ENCODE measurements at regions not wholly inside any gene's neighbourhood (a gene's known extent, or its start where the extent isn't known, plus 50 kb on each side); places are given as distances from the start of the nearest gene placed in this dataset.

- no peak overlapping the region for H3K4me3 ChIP-seq
- in situ Hi-C loops (cut with MboI; ENCODE audit: low sequenced_read_pairs), result loop anchor here (10.0 kb wide), 1 partner anchor 320 kb away; no protein-coding TSS in a partner anchor
These were observed 219.9 kb upstream of the GLRA1 start for GRCh38 chr5:152144556-152144955.

GRCh38 chr5:152144030-152144429 is 219.4 kb upstream of the GLRA1 start:
- no peaks in the 10 kb centered on the region for H3K27me3 ChIP-seq (ENCODE audit: low read depth)
- no peaks in the 10 kb centered on the region for H3K36me3 ChIP-seq (replicated peaks)
- no peak for DNase-seq (ENCODE audit: low spot score in 2 of 2)
- H3K4me3 ChIP-seq, result no peak overlapping the region
- in situ Hi-C loops (cut with MboI; ENCODE audit: low sequenced_read_pairs), result loop anchor here (10.0 kb wide), 1 partner anchor 319 kb away; no protein-coding TSS in a partner anchor
- H3K9me3 ChIP-seq, result no peaks in the 10 kb centered on the region
- no peaks in the 10 kb centered on the region for H3K4me1 ChIP-seq

More at GRCh38 chr5:152144556-152144955, 219.9 kb upstream of the GLRA1 start:
- Histone ChIP-seq H3K36me3 (replicated peaks) (no peaks in the 10 kb centered on the region), H3K4me1 (no peaks in the 10 kb centered on the region), H3K9me3 (no peaks in the 10 kb centered on the region), H3K27me3 (ENCODE audit: low read depth) (no peaks in the 10 kb centered on the region)
- DNase-seq (ENCODE audit: low spot score in 2 of 2), result no peak

- H3K4me3 ChIP-seq, result no peak overlapping the region
- DNase-seq (ENCODE audit: low spot score in 2 of 2), result peak; percentile 35 to 74
- no peaks in the 10 kb centered on the region for H3K36me3 ChIP-seq (replicated peaks)
- no peaks in the 10 kb centered on the region for H3K27me3 ChIP-seq (ENCODE audit: low read depth)
- in situ Hi-C loops (cut with MboI; ENCODE audit: low sequenced_read_pairs), result loop anchor here (10.0 kb wide), 1 partner anchor 318 kb away; no protein-coding TSS in a partner anchor
- H3K9me3 ChIP-seq, result no peaks in the 10 kb centered on the region
- H3K4me1 ChIP-seq, result no peaks in the 10 kb centered on the region
These were observed 218.3 kb upstream of the GLRA1 start for GRCh38 chr5:152142840-152143469.

- H3K9me3 ChIP-seq, result no peaks in the 10 kb centered on the region
- in situ Hi-C loops (cut with MboI; ENCODE audit: low sequenced_read_pairs), result loop anchor here (10.0 kb wide), 1 partner anchor 316 kb away; no protein-coding TSS in a partner anchor
These were observed 215.7 kb upstream of the GLRA1 start for GRCh38 chr5:152140347-152140746.

GRCh38 chr5:152137063-152137462 is 212.4 kb upstream of the GLRA1 start:
- H3K36me3 ChIP-seq (replicated peaks), result no peaks in the 10 kb centered on the region
- H3K9me3 ChIP-seq, result no peaks in the 10 kb centered on the region
- no peak for DNase-seq (ENCODE audit: low spot score in 2 of 2)
- in situ Hi-C loops (cut with MboI; ENCODE audit: low sequenced_read_pairs), result no loop called here
- H3K4me1 ChIP-seq, result no peaks in the 10 kb centered on the region
- no peak overlapping the region for H3K4me3 ChIP-seq
- H3K27me3 ChIP-seq (ENCODE audit: low read depth), result no peaks in the 10 kb centered on the region

More at GRCh38 chr5:152140347-152140746, 215.7 kb upstream of the GLRA1 start:
- H3K36me3 ChIP-seq (replicated peaks), result no peaks in the 10 kb centered on the region
- no peak for DNase-seq (ENCODE audit: low spot score in 2 of 2)
- no peaks in the 10 kb centered on the region for H3K27me3 ChIP-seq (ENCODE audit: low read depth)
- no peaks in the 10 kb centered on the region for H3K4me1 ChIP-seq
- no peak overlapping the region for H3K4me3 ChIP-seq

GRCh38 chr5:152136321-152136720 is 211.7 kb upstream of the GLRA1 start:
- Histone ChIP-seq H3K36me3 (replicated peaks) (no peaks in the 10 kb centered on the region), H3K27me3 (ENCODE audit: low read depth) (no peaks in the 10 kb centered on the region), H3K9me3 (no peaks in the 10 kb centered on the region), H3K4me1 (no peaks in the 10 kb centered on the region), H3K4me3 (no peak overlapping the region)
- DNase-seq (ENCODE audit: low spot score in 2 of 2), result no peak
- in situ Hi-C loops (cut with MboI; ENCODE audit: low sequenced_read_pairs), result no loop called here

GRCh38 chr5:152135827-152136226 is 211.2 kb upstream of the GLRA1 start:
- H3K27me3 ChIP-seq (ENCODE audit: low read depth), result no peaks in the 10 kb centered on the region
- no peak for DNase-seq (ENCODE audit: low spot score in 2 of 2)
- H3K4me1 ChIP-seq, result no peaks in the 10 kb centered on the region
- in situ Hi-C loops (cut with MboI; ENCODE audit: low sequenced_read_pairs), result no loop called here
- no peaks in the 10 kb centered on the region for H3K9me3 ChIP-seq
- no peak overlapping the region for H3K4me3 ChIP-seq
- H3K36me3 ChIP-seq (replicated peaks), result no peaks in the 10 kb centered on the region

- in situ Hi-C loops (cut with MboI; ENCODE audit: low sequenced_read_pairs), result no loop called here
- H3K27me3 ChIP-seq (ENCODE audit: low read depth), result no peaks in the 10 kb centered on the region; the same call in 1 of the 2 replicates
These were observed 201.1 kb upstream of the GLRA1 start for GRCh38 chr5:152125661-152126205.

GRCh38 chr5:152124409-152125041 is 199.9 kb upstream of the GLRA1 start:
- no peak for DNase-seq (ENCODE audit: low spot score in 2 of 2)
- Histone ChIP-seq H3K36me3 (replicated peaks) (no peaks in the 10 kb centered on the region), H3K27me3 (ENCODE audit: low read depth) (peaks cover 3% of the 10 kb centered on the region; the same call in 1 of the 2 replicates), H3K4me3 (no peak overlapping the region), H3K4me1 (no peaks in the 10 kb centered on the region), H3K9me3 (no peaks in the 10 kb centered on the region)
- in situ Hi-C loops (cut with MboI; ENCODE audit: low sequenced_read_pairs), result no loop called here

More at GRCh38 chr5:152125661-152126205, 201.1 kb upstream of the GLRA1 start:
- H3K4me3 ChIP-seq, result no peak overlapping the region
- H3K9me3 ChIP-seq, result no peaks in the 10 kb centered on the region
- DNase-seq (ENCODE audit: low spot score in 2 of 2), result no peak
- no peaks in the 10 kb centered on the region for H3K36me3 ChIP-seq (replicated peaks)
- H3K4me1 ChIP-seq, result no peaks in the 10 kb centered on the region

- H3K27me3 ChIP-seq (ENCODE audit: low read depth), result peaks cover 3% of the 10 kb centered on the region; the same call in 1 of the 2 replicates
- no peaks in the 10 kb centered on the region for H3K4me1 ChIP-seq
- H3K9me3 ChIP-seq, result no peaks in the 10 kb centered on the region
- DNase-seq (ENCODE audit: low spot score in 2 of 2), result no peak
- no peak overlapping the region for H3K4me3 ChIP-seq
- no peaks in the 10 kb centered on the region for H3K36me3 ChIP-seq (replicated peaks)
- in situ Hi-C loops (cut with MboI; ENCODE audit: low sequenced_read_pairs), result no loop called here
These were observed 194.2 kb upstream of the GLRA1 start for GRCh38 chr5:152118676-152119470.

GRCh38 chr5:152116934-152117333 is 192.3 kb upstream of the GLRA1 start:
- H3K27me3 ChIP-seq (ENCODE audit: low read depth), result peaks cover 4% of the 10 kb centered on the region; the same call in 1 of the 2 replicates
- no peaks in the 10 kb centered on the region for H3K4me1 ChIP-seq
- no peaks in the 10 kb centered on the region for H3K9me3 ChIP-seq
- no peaks in the 10 kb centered on the region for H3K36me3 ChIP-seq (replicated peaks)
- in situ Hi-C loops (cut with MboI; ENCODE audit: low sequenced_read_pairs), result no loop called here
- DNase-seq (ENCODE audit: low spot score in 2 of 2), result no peak
- H3K4me3 ChIP-seq, result no peak overlapping the region

GRCh38 chr5:152113401-152113800 is 188.8 kb upstream of the GLRA1 start:
- Histone ChIP-seq H3K27me3 (ENCODE audit: low read depth) (0 out of 2 replicates have a peak, but pooled peaks cover 2% of the 10 kb centered on the region), H3K36me3 (replicated peaks) (no peaks in the 10 kb centered on the region), H3K4me1 (no peaks in the 10 kb centered on the region), H3K4me3 (no peak overlapping the region), H3K9me3 (no peaks in the 10 kb centered on the region)
- DNase-seq (ENCODE audit: low spot score in 2 of 2), result no peak
- in situ Hi-C loops (cut with MboI; ENCODE audit: low sequenced_read_pairs), result no loop called here

GRCh38 chr5:152107220-152107619 is 182.6 kb upstream of the GLRA1 start:
- H3K4me3 ChIP-seq, result no peak overlapping the region
- no peaks in the 10 kb centered on the region for H3K9me3 ChIP-seq
- H3K27me3 ChIP-seq (ENCODE audit: low read depth), result peaks cover 1% of the 10 kb centered on the region; the same call in 1 of the 2 replicates
- no peaks in the 10 kb centered on the region for H3K4me1 ChIP-seq
- H3K36me3 ChIP-seq (replicated peaks), result no peaks in the 10 kb centered on the region
- no peak for DNase-seq (ENCODE audit: low spot score in 2 of 2)
- in situ Hi-C loops (cut with MboI; ENCODE audit: low sequenced_read_pairs), result no loop called here

Data from HAP-1 (cell line).